SK-N-SH treated with all-trans-retinoic acid at 6 μM for 48 hours (cell line): ENCODE measurements at regions not wholly inside any gene's neighbourhood (a gene's known extent, or its start where the extent isn't known, plus 50 kb on each side); places are given as distances from the start of the nearest gene placed in this dataset.

Experiments
- ATAC-seq: fragments of 200-7000 bp; cut with Tn5 transposase; 3 replicates; pipeline ENCODE4 v1.9.1; 2020; ENCODE audit warnings: mild to moderate bottlenecking, moderate library complexity
- ARNTL ChIP-seq: fragments of 450-650 bp; formaldehyde crosslinking; IDR thresholded peaks from 2 replicates; pipeline ENCODE4 v1.5.0; 2020; ENCODE audit warnings: low read depth, mild to moderate bottlenecking, moderate library complexity, borderline replicate concordance
- CREB5 ChIP-seq: fragments of 250-450 bp; sonication (Bioruptor Pico); IDR thresholded peaks from 2 replicates; pipeline ENCODE4 v1.5.1; 2020; ENCODE audit warnings: low read depth, mild to moderate bottlenecking, moderate library complexity
- CSDC2 ChIP-seq: fragments of 250-450 bp; sonication (Bioruptor Pico); IDR thresholded peaks from 2 replicates; pipeline ENCODE4 v1.5.0; 2020; ENCODE audit warnings: mild to moderate bottlenecking, moderate library complexity
- CSRNP3 ChIP-seq: fragments of 250-450 bp; sonication (Bioruptor Pico); IDR thresholded peaks from 2 replicates; pipeline ENCODE4 v1.5.1; 2021; ENCODE audit warnings: mild to moderate bottlenecking, moderate library complexity
- GLIS3 ChIP-seq: fragments of 250-450 bp; sonication (Bioruptor Pico); IDR thresholded peaks from 2 replicates; pipeline ENCODE4 v1.5.0; 2020; ENCODE audit warnings: mild to moderate bottlenecking, moderate library complexity
- OSR1 ChIP-seq: fragments of 250-450 bp; sonication (Bioruptor Pico); IDR thresholded peaks from 2 replicates; pipeline ENCODE4 v1.8.0; 2022; ENCODE audit warnings: moderate library complexity, mild to moderate bottlenecking, inconsistent platforms
- PATZ1 ChIP-seq: fragments of 250-450 bp; sonication (Bioruptor Pico); IDR thresholded peaks from 2 replicates; pipeline ENCODE4 v1.8.0; 2020; ENCODE audit warnings: mild to moderate bottlenecking, moderate library complexity, borderline replicate concordance
- PPARA ChIP-seq: fragments of 250-450 bp; sonication (Bioruptor Pico); IDR thresholded peaks from 2 replicates; pipeline ENCODE4 v1.5.0; 2020; ENCODE audit warnings: mild to moderate bottlenecking, borderline replicate concordance
- RARB ChIP-seq: fragments of 250-450 bp; sonication (Bioruptor Pico); IDR thresholded peaks from 2 replicates; pipeline ENCODE4 v1.8.0; 2021; ENCODE audit warnings: mild to moderate bottlenecking, moderate library complexity
- SNAI2 ChIP-seq: fragments of 250-450 bp; sonication (Bioruptor Pico); IDR thresholded peaks from 2 replicates; pipeline ENCODE4 v1.5.0; 2020; ENCODE audit warnings: mild to moderate bottlenecking, moderate library complexity
- TCF4 ChIP-seq: fragments of 250-450 bp; sonication (Bioruptor Pico); IDR thresholded peaks from 2 replicates; pipeline ENCODE4 v1.8.0; 2021; ENCODE audit warnings: mild to moderate bottlenecking, moderate library complexity, borderline replicate concordance
- TOX ChIP-seq: fragments of 250-450 bp; sonication (Bioruptor Pico); IDR thresholded peaks from 2 replicates; pipeline ENCODE4 v1.8.0; 2021; ENCODE audit warnings: mild to moderate bottlenecking, moderate library complexity, borderline replicate concordance
- ZFP30 ChIP-seq: fragments of 450-650 bp; formaldehyde crosslinking; IDR thresholded peaks from 2 replicates; pipeline ENCODE4 v1.5.0; 2022; ENCODE audit warnings: mild to moderate bottlenecking, moderate library complexity
- ZNF70 ChIP-seq: fragments of 450-650 bp; formaldehyde crosslinking; IDR thresholded peaks from 2 replicates; pipeline ENCODE4 v1.5.0; 2020; ENCODE audit warnings: mild to moderate bottlenecking, moderate library complexity
- ZNF8 ChIP-seq: fragments of 450-650 bp; formaldehyde crosslinking; IDR thresholded peaks from 2 replicates; pipeline ENCODE4 v1.5.0; 2020; ENCODE audit warnings: mild to moderate bottlenecking, moderate library complexity
- TF ChIP-seq, protein P1 (sequence below): fragments of 250-450 bp; sonication (Bioruptor Pico); IDR thresholded peaks from 2 replicates; pipeline ENCODE4 v1.5.0; 2020; ENCODE audit warnings: mild to moderate bottlenecking, moderate library complexity

GRCh38 chr10:29785701-29786100, 150.9 kb upstream of the SVIL start:
- TF ChIP-seq PPARA (CRISPR knock-in tag) (no peak), OSR1 (no peak), CSRNP3 (no peak), TCF4 (no peak)
- TF ChIP-seq, protein P1, sequence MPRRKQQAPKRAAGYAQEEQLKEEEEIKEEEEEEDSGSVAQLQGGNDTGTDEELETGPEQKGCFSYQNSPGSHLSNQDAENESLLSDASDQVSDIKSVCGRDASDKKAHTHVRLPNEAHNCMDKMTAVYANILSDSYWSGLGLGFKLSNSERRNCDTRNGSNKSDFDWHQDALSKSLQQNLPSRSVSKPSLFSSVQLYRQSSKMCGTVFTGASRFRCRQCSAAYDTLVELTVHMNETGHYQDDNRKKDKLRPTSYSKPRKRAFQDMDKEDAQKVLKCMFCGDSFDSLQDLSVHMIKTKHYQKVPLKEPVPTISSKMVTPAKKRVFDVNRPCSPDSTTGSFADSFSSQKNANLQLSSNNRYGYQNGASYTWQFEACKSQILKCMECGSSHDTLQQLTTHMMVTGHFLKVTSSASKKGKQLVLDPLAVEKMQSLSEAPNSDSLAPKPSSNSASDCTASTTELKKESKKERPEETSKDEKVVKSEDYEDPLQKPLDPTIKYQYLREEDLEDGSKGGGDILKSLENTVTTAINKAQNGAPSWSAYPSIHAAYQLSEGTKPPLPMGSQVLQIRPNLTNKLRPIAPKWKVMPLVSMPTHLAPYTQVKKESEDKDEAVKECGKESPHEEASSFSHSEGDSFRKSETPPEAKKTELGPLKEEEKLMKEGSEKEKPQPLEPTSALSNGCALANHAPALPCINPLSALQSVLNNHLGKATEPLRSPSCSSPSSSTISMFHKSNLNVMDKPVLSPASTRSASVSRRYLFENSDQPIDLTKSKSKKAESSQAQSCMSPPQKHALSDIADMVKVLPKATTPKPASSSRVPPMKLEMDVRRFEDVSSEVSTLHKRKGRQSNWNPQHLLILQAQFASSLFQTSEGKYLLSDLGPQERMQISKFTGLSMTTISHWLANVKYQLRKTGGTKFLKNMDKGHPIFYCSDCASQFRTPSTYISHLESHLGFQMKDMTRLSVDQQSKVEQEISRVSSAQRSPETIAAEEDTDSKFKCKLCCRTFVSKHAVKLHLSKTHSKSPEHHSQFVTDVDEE: no peak
- no peak for ATAC-seq

DNA sequence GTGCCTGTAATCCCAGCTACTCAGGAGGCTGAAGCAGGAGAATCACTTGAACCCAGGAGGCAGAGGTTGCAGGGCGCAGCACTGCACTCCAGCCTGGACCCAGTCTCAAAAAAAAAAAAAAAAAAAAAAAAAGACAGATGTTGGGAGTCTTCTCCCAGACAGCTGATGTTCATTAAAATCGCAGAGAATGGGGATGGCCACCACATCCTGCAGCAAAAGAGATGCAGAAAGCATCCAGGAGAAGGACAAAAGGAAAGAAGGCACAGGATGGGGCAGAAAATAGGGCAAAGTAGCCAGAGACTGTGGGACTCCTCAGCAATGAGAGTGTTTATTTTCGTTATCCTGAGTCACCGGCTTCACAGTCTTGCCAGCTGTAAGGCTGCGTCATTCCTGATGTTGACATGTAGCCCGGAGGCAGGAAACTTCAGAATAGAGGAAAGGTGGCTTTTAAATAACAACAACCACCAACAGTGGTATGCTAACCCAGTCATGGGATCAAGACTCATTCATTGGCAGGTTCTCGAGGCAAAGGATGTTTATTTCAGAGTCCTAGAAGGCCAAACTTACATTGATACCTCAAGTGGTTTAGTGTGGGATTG, 149.5 kb upstream of the SVIL start:
- peak; percentile 99 for ATAC-seq
- no peak for TF ChIP-seq CSRNP3
- TF ChIP-seq, protein P1: no peak

- ATAC-seq: no peak
- TF ChIP-seq OSR1: no peak
- no peak for TF ChIP-seq ZNF8
- TF ChIP-seq, protein P1: no peak
- no peak for TF ChIP-seq ARNTL (CRISPR knock-in tag)
- TF ChIP-seq TOX (CRISPR knock-in tag): no peak
- TF ChIP-seq PPARA (CRISPR knock-in tag): no peak
- no peak for TF ChIP-seq CSDC2 (CRISPR knock-in tag)
- TF ChIP-seq ZNF70 (CRISPR knock-in tag): no peak
Measured at GRCh38 chr10:29783201-29783947, 148.6 kb upstream of the SVIL start.

GRCh38 chr10:29780639-29781038, 145.9 kb upstream of the SVIL start:
- ATAC-seq: no peak
- TF ChIP-seq RARB (CRISPR knock-in tag): no peak

- no peak for TF ChIP-seq SNAI2 (CRISPR knock-in tag)
- TF ChIP-seq ZFP30: no peak
- TF ChIP-seq PPARA (CRISPR knock-in tag): no peak
- TF ChIP-seq ZNF8: no peak
- TF ChIP-seq PATZ1: no peak
- TF ChIP-seq CSDC2 (CRISPR knock-in tag): no peak
- TF ChIP-seq CREB5: no peak
- TF ChIP-seq GLIS3 (CRISPR knock-in tag): no peak
- ATAC-seq: no peak
Measured at GRCh38 chr10:29780096-29780495, 145.3 kb upstream of the SVIL start.
